ENCODE measurements at regions not wholly inside any gene's neighbourhood (a gene's known extent, or its start where the extent isn't known, plus 50 kb on each side); places are given as distances from the start of the nearest gene placed in this dataset.
"Not testable (repeated sequence)": the region's sequence is repeated elsewhere in the genome, so short reads cannot be mapped to it uniquely, and the experiment has no call there.

DNA sequence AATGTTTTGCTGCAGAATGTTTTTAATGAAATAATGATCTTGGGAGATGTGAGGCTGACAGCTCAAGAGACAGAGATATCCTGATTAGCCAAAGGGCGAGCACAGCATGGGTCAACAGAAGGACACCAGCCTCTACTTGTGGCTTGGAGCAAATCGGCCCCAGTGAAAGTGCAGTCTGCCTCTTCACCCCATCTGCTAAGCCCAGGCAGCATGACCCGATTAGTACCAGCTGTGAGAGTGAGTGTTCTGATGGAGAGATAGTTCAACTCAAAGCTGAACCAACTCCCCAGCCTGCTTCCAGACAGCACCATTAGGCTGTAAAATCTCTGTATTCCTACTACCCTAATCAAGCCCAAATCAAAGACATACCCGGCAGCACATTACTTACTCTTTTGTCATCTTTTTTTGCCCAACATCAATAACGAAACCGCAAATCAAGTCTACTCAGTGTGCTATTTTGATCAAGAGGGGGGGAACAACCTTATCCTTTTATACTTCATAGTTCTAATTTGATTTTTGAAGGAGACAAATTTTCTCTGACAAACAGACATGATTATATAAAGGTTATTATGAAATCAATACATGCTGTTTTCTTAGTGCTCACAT lies 514.1 kb upstream of the NRSN1 start:
- DNase-seq = no peak

DNA sequence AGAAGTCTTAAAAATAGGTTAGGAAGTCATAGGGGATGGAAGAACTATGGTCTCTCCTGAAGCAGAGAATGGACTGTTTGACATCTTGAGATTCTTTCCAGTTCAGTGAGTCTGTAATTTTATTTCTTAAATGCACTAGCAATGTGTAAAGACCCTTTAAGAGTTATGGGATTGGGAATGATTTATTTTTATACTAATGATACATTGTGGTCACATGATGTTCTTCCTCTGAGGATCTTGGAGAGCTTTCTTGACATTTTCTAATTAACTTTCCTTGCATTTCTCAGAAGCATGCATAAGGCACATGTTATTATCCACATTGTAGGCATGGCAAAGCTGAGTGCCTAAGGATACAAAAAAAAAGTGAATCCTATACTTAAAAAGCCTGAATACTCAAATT lies 507.6 kb upstream of the NRSN1 start:
- no peak for DNase-seq

DNA sequence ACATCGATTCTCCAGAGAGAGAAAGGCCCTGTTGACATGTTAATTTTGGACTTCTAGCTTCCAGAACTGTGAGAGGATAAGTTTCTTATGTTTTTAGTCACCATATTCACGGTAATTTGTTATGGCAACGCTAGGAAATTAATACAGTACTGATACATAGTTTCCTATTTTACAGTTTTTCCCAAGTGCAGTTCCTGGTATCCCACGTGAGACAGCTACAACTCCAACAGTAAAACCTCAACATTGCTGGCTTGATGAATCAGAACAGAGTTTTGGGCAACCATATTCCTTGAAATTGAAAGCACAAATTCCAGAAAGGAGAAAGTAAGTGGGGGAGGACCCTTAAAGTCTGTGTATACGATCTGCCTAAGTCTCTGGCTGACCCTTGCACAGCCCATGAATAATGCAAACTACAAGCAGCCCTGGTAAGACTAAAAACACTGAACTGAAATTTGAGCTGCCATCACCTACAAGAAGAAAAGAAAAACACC lies 505.1 kb upstream of the NRSN1 start:
- DNase-seq = no peak

DNA sequence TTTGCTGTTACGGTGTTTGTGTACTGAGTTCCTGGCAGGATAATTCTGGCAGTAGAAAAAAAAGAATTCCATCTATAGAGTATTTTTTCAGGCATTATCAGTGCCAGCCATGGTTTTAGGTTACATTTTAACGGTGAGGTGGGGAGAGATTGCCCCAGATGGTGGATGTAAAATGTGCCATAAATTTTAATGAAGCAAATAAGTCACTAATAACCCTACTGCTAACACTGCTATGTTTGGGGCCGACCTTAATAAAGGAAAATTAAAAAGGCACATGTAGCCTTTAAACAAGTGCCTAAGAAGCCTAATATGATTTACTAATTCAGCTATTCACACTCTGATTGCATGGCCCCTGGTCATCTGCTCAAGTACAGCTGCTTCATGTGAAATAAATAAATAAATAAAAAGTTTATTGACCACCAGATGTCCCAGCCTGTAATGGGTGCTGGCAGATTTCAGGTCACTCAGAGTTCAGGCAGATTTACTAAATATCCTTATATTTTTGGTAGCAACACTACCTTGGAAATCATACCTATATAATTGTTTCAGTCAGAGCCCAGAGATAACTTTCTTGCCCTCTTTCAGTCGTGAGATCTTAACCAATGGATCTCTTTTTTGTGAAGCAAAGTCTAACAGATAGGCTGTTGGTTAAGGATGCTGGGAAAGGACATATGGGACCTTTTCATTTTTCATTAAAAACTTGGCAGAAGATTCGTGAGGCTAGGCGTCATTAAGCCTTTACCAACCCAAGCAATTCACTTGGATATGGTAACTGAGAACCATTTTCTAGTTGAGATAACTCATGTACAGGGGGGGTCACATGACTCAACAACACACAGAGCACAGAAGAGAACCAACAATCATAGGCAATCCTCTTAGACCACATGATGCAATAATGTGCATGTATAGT lies 495.0 kb upstream of the NRSN1 start:
- no peak for DNase-seq

DNA sequence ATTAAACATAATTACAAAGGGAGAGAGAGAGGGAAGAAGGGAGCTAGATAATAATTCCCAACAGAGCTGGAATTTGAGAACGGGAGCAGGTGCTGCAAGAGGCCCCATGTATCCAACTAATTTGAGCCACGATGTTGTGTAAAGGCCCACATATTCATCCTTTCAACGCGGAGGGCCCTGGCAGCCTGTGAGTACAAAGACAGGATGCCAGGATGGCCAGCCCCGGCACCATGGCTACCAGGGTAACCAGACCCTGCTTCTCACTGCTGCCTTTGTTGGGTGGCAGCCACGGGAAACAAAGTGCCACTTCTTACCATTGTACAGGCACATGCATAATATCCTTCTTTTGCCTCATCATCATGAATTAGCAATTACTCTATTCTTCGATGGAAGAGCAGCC lies 492.0 kb upstream of the NRSN1 start:
- no peak for DNase-seq

DNA sequence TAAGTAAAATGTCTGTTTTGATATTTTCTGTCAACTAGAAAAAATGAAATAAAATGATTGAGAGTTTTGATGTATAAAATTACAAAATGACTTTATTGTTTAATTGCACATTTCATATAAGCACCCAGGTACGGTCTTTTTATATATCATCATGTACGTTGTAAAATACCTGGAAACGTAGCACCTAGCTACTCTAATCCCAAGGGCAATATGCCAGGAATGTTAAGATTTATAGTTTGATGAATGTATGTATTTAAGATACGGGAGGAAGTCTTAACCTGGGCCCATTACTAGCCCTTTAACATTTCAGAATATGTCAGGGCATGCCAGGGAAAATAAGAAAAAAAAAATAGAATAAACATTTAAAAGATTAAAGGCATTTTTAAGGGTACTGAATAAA lies 490.9 kb upstream of the NRSN1 start:
- no peak for DNase-seq

DNA sequence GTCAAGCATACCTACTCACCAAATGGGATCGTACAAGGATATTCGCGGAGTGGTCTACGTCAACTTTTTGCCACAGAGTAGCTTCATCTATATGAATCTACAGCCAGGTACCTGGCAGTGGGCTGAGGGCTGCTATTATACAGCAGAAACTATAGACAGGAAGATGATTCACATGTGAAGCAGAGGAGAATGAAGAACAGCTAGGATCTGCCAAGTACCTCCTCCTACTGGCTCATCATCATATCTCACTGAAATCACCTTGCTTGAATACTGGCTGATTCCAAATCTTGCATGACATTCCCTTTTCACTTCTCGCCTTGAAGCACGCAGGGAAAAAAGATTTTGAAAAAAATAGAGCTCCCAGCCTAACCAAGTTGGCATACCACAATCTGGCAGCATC lies 488.7 kb upstream of the NRSN1 start:
- DNase-seq = no peak

DNA sequence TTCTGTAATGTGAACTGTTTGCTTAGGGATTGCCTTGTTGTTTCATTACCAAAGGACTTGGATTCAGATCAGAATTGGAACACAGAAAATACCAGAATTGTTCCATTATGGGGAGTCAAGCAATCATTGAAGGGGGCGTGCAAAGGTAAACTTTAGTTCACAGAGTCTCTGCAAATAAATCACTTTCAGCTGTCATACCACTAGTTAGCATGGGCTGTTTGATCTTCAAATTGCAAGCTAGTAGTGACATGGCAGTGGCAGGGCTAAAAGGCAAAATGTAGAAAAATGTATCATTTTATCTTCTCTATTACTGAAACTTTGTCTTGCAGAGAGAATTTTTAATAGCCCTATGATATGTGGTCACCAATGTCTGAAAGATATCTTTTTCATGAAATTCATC lies 483.2 kb upstream of the NRSN1 start:
- no peak for DNase-seq

DNA sequence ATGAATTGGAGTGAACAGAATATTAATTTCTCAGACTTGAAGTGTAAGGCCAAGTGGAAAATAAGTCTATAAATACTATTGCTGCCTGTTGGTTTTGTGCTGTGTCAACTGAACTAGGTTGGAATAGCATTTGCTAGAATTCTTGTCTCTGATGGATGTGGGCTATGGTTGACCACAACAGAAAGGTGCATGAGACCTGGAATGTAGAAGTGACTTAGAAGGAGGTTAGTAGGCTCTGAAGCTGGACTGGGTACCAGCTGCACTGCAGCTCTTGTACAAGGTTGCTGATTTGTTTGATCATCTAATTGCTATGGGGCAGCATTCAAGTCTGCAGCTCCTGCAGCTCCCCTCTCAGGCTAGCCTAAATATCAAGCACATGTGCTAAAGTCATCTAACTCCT lies 479.0 kb upstream of the NRSN1 start:
- DNase-seq = no peak

DNA sequence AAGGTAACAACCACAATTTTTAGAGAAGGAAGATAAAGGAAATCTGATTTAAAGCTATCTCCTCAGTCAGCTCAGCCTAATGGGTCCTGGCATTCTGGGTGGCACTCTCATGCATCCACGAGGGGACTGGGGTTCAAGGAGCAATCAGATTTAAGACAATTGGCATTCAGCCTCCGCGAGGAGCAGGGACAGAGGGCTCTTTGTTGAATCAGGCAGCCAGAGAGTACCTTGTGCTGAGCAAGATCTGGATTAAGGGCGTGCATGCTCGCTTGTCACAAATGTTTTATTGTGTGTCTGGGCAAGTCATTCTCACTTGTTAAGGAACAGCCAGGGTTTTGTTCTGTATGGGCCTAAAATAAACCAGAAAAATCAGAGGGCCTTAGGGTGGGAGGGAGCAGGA lies 475.3 kb upstream of the NRSN1 start:
- DNase-seq = no peak

DNA sequence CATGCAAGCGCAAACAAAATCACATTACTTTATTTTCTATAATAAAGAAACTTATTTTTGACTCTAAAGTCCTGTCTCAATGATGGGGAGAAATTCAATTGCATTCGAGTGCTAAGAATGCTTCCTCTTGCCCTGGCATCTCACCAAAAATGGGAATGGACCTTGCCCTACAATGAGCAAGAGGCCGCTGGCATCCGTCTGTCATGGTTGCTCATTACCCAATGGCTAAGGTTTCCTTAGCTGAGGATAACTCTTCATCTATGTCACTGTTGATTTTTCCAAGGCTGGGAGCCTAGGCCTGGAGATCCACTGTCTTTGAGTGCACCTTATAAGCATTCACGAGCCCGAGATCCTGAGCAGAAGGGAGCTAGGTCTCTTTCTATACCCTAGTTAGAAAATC lies 471.3 kb upstream of the NRSN1 start:
- DNase-seq = no peak

DNA sequence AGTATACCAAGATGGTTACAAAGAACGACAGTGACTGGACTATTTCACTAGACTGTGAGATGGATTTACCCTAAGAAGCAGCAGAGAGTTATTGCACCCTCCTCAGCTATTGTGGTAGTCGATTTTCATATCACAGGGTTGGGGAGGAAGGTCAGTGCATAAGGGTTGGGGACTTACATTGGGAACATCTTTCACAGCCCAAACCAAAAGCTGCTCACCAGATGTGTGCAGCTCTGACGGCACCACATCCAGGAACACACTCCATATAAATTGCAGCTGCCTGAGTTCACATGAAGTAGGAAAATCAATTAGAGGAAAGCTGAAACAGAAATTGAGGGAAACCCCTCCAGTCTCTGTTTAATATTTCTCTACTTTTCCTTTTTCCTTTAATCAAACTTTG lies 470.5 kb upstream of the NRSN1 start:
- DNase-seq = no peak

DNA sequence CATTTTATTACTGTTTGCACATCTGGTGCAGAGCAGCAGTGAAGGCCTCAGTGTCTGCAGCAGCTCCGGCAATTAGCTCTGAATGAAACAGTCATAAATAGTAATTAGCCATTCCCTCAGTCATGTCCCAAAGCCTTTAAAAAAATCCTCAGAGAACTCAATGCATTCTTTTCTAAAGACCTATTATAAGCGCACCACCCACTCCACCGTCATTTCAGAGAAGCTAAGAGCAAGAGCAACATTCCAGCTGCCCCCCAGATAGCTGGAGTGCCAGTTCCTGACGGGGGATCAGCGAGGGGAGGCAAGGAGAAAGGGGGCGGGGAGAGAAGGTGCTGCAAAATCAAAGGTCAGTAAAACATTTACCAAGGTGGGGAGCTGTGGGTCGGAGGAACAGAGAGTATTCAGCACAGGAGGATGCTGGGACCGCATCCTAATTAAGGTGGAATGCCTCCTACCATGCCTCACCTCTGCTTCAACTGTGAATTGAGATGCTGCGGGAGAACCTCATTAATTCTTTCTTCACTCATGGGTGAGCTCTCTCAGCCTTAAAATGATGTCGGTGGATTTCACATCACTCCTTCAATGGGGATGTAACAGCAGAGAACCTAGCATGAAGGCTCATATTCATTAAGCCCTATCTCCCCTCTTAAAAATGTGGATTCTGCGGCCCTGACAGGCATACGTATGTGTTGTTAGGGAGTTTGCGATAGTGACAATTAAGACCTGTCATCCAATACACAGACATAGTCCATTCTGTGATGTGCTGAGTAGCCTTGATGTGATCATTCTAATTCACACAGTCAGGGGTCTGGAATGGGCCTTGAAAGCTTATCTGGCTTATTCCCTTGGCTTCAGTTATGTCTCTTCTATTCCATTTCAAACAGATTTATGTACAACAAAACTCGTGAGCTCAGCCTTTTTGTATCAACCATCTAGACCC lies 469.5 kb upstream of the NRSN1 start:
- DNase-seq = no peak

DNA sequence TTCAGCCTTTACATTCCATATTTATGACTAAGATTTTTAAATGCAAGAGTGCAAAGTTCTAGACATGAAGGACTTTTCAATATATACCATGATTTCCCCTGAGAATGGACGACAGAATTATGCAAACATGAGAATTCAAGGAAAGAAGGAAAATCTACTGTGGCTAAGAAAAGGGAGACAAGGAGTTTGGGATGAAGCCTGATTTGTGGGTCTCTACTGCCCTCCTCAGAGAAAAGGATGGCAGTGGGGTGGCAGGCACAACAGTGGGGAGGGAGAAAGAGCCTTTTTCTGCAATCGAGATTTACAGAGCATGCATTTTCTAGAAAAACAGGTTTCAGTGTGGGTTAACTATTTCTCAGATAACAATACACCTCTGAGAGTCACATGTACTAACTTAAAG lies 466.9 kb upstream of the NRSN1 start:
- DNase-seq = peak; percentile 2

DNA sequence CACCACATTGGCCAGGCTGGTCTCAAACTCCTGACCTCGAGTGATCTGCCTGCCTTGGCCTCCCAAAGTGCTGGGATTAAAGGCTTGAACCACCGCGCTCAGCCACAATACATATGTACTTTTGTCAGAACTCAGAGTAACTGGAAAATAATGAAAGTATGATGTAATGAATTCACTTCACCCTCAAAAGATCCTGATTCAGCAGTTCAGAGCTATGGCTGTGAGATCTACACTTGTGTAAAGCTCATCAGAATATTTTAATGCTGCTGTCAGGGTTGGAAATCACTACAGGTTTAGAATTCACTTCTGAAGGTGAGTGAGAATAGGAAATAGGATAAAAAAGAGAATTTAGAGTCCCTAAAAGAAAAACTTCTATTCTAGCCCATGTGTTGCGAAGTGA lies 464.5 kb upstream of the NRSN1 start:
- DNase-seq = no peak

DNA sequence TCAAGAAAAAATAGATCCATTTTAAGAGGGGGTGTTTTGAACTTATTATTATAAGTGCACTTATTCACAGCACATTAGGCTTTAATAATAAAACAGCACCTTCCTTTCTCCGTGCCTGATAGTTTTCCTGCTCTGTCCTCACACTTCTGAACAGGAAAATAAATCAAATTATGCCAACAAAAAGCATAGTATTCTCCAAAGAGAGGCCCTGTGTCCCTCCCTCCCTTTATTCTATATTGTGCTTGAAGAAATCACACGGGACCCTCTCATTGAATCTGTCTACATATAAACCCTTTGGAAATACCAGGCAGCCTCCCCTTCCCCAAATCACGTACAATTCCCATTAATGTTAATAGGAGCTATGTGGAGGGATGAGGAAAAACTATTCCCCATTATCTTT lies 462.9 kb upstream of the NRSN1 start:
- no peak for DNase-seq

DNA sequence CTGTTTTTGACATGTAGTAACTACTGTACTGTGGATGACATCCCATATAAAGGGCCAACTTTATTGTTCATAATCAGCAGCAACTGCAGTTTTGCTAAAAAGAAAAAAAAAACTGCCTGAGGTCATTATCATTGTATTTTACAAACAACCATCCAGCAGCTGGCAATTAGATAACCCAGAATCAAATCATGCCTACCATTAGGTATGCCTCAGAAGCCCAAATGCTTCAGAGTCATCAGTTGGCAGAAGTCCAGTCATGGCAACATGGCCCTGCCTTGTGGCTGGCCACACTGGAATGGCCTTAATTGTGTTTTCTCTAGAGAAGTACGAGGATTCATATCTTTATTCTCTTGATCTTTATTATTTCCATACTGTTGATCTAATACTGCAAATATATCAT lies 462.4 kb upstream of the NRSN1 start:
- DNase-seq = no peak

DNA sequence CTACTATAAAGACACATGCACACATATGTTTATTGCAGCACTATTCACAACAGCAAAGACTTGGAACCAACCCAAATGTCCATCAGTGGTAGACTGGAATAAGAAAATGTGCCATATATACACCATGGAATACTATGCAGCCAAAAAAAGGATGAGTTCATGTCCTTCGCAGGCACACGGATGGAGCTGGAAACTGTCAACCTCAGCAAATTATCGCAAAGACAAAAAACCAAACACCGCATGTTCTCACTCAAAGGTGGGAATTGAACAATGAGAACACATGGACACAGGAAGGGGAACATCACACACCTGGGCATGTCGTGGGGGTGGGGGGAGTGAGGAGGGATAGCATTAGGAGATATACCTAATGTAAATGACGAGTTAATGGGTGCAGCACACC lies 460.1 kb upstream of the NRSN1 start:
- DNase-seq = not testable (repeated sequence)

DNA sequence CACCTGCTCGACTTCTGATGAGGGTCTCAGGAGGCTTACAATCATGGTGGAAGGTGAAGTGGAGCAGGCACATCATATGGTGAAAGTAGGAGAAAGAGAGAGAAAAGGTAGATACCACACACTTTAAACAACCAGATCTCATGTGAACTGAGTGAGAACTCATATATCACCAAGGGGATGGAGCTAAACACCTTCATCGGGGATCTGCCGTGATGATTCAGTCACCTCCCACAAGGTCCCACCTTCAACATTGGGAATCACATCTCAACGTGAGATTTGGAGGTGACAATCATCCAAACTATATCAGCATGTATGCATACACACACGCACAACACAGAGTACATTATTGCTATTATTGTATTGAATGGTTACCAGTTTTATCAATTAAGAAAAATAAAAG lies 453.3 kb upstream of the NRSN1 start:
- no peak for DNase-seq

DNA sequence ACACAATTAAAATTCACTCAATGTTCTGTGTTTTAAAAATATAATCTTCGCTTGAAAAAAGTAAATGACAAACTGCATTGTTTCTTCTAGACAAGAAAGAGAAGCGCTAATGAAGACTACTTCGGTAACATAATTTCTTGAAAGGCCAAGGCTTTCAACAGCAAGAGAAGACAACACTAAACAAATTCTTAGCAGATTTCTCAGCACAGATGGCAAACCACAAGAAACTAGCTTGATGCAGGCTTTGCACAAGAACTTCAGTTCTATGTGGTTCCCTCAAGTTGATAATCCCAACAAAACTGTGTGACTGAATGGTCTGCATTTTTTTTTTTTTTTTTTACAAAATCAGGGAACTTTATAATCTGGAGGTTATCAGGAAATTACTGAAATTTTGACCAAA lies 447.4 kb upstream of the NRSN1 start:
- no peak for DNase-seq

DNA sequence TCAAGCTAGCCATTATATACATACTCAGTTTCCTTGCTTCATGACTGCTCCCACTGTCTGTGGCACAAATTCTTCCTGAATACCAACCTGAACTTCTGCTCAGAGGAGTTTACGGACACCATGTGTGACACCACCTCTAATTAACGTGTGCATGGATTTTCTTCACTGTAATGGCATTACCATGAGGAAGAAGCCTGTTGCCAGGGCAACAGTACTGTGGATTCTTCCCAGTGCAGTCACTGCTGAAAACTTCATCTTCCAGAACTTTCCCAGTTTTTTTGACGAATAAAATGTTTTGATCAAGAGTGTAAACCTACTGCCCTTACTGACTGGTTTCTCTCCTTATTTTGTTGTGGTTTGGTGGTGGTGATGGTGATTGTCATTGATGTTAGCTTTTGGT lies 444.3 kb upstream of the NRSN1 start:
- DNase-seq = no peak

DNA sequence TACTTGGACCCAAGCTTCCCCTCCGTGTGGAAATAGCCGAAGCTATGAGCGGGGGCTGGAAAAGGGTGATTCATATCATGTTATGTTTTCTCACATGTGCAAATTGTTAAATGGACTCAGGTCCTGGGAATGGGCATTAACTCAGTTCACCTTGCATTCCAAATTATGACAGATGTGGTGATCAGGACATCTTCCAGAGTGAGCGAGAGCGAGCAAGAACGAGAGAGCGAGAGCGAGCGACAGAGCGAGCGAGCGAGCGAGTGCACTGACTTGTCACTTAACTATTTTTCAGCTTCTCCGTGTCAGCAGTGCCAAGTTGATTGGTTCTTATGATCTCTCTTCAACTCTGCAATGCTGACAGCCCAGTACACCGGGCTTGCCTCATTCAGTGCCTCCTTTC lies 437.4 kb upstream of the NRSN1 start:
- no peak for DNase-seq

DNA sequence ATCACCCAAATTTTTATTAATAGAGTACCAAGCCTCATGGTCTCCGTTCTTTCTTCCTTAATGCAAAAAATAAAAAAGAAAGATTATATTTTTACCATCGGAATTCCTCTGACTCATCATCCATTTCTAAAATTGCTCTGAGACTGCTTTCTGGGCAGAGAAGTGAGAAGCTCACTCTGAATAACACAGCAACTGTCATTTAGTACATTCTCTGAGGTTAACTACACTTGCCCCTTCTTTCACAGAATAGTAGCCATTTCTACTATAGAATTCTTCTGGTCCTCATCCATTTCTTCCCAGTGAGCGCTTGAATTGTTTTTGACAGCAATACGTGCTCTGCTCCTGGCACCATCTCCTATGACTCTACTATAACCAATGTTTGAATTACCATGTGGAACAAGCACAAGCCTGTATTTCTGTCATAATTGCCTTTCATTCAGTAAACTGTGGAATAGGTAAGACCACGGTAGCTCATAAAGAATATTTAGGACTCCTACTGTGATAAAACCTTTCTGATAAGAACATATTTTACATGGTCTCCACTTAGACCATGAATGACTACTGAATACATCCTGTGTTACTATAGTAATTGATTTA lies 435.5 kb upstream of the NRSN1 start:
- no peak for DNase-seq
